GM18517 (cell line): ENCODE measurements at regions not wholly inside any gene's neighbourhood (a gene's known extent, or its start where the extent isn't known, plus 50 kb on each side); places are given as distances from the start of the nearest gene placed in this dataset.

ENCODE experiments used
- ATAC-seq: cut with Tn5 transposase; IDR thresholded peaks from one replicate; pipeline ENCODE4 v1.9.1; 2021; ENCODE audit warnings: mild to moderate bottlenecking, moderate library complexity; ENCODE audit not compliant: unreplicated experiment

GRCh38 chr1:58312971-58313563 is 233.5 kb downstream of the OMA1 start:
- ATAC-seq = no peak

GRCh38 chr1:58312461-58312860 is 234.1 kb downstream of the OMA1 start:
- no peak for ATAC-seq

GRCh38 chr1:58310881-58311280 is 235.6 kb downstream of the OMA1 start:
- ATAC-seq = no peak

- no peak for ATAC-seq
Measured at GRCh38 chr1:58310469-58310868, 236.1 kb downstream of the OMA1 start.

- ATAC-seq = no peak
Measured at GRCh38 chr1:58308206-58308605, 238.3 kb downstream of the OMA1 start.

- ATAC-seq = no peak
Measured at GRCh38 chr1:58307431-58307830, 239.1 kb downstream of the OMA1 start.

- no peak for ATAC-seq
Measured at GRCh38 chr1:58305622-58306021, 240.9 kb downstream of the OMA1 start.

GRCh38 chr1:58304346-58304975 is 242.1 kb downstream of the OMA1 start:
- no peak for ATAC-seq

GRCh38 chr1:58303841-58304240 is 242.7 kb downstream of the OMA1 start:
- no peak for ATAC-seq

GRCh38 chr1:58293388-58293787 is 253.1 kb downstream of the OMA1 start:
- no peak for ATAC-seq

GRCh38 chr1:58290685-58291372 is 255.7 kb downstream of the OMA1 start:
- ATAC-seq = no peak

- ATAC-seq = no peak
Measured at GRCh38 chr1:58288624-58289142, 257.8 kb downstream of the OMA1 start.

GRCh38 chr1:58287894-58288623 is 258.5 kb downstream of the OMA1 start:
- ATAC-seq = no peak

- ATAC-seq = no peak
Measured at GRCh38 chr1:58284225-58284510, 262.4 kb downstream of the OMA1 start.

- no peak for ATAC-seq
Measured at GRCh38 chr1:58283388-58284224, 262.9 kb downstream of the OMA1 start.

- no peak for ATAC-seq
Measured at GRCh38 chr1:58282623-58283387, 263.7 kb downstream of the OMA1 start.

- ATAC-seq = no peak
Measured at GRCh38 chr1:58266242-58266641, 280.3 kb downstream of the OMA1 start.

GRCh38 chr1:58264462-58264861 is 282.1 kb downstream of the OMA1 start:
- ATAC-seq = no peak

- ATAC-seq = no peak
Measured at GRCh38 chr1:58262702-58263101, 283.8 kb downstream of the OMA1 start.

GRCh38 chr1:58258082-58258481 is 288.4 kb downstream of the OMA1 start:
- no peak for ATAC-seq
